ENCODE measurements at regions not wholly inside any gene's neighbourhood (a gene's known extent, or its start where the extent isn't known, plus 50 kb on each side); places are given as distances from the start of the nearest gene placed in this dataset.
A peak's percentile ranks its signal among the peaks of the same experiment; 100 is the strongest.

DNA sequence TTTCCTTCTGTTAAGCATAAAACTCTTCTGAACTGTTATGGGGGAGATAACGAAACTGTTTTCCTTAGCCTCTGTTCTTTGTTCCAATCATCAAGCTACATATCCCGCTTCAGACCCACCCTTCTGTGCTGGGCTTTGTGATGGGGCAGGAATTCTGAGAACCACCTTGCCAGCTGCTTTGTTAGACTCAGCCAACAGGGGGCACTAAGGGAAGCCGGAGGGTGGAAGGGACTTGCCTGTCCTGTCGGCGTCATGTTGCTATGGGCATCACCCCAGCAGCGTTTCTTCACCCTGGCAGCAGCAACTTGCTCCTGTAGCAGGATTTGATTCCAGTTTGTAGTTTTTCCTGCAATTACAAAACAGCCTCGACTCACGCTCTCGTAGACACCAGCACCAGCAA is 169.1 kb downstream of the CAAP1 start:
- TF ChIP-seq CREB1 (IDR thresholded peaks at IDR 0.05; ENCODE audit: low read depth) = no peak
- peak; percentile 46 for TF ChIP-seq RAD21 (IDR thresholded peaks at IDR 0.05; ENCODE audit: low read depth)
- no peak for TF ChIP-seq EGR1 (IDR thresholded peaks at IDR 0.05)
- TF ChIP-seq TAF1 (IDR thresholded peaks at IDR 0.05; ENCODE audit: low read depth) = no peak

DNA sequence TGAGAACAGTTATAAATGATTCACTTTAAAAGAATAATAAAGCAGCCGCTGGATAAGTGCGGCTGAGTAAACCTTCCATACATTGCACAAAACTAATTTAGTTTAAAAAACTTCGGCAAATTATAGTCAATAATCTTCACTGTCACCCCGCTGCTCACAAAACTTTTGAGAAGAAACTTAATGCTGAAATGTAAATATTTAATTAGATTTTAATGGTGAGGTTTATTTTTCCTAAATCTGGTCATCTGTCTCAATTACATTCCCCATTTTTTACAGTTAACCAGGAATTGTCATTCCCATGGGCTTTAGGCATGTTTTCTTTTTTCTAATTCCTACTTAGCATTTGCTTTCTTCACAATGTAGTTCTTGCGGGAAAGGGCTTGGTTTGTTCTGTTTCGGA is 169.8 kb downstream of the CAAP1 start:
- TF ChIP-seq EP300 (IDR thresholded peaks at IDR 0.05; ENCODE audit: borderline replicate concordance) (no peak), CREB1 (IDR thresholded peaks at IDR 0.05; ENCODE audit: low read depth) (no peak), CEBPB (IDR thresholded peaks at IDR 0.05) (no peak), ZBTB7A (IDR thresholded peaks at IDR 0.05; ENCODE audit: low read depth) (no peak), TAF1 (IDR thresholded peaks at IDR 0.05; ENCODE audit: low read depth) (no peak), TEAD4 (IDR thresholded peaks at IDR 0.05) (no peak), TCF12 (IDR thresholded peaks at IDR 0.05; ENCODE audit: low read depth) (no peak), RAD21 (IDR thresholded peaks at IDR 0.05; ENCODE audit: low read depth) (no peak)
- TF ChIP-seq, protein P1, sequence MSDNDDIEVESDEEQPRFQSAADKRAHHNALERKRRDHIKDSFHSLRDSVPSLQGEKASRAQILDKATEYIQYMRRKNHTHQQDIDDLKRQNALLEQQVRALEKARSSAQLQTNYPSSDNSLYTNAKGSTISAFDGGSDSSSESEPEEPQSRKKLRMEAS (IDR thresholded peaks at IDR 0.05) = no peak
- TF ChIP-seq, protein P2, sequence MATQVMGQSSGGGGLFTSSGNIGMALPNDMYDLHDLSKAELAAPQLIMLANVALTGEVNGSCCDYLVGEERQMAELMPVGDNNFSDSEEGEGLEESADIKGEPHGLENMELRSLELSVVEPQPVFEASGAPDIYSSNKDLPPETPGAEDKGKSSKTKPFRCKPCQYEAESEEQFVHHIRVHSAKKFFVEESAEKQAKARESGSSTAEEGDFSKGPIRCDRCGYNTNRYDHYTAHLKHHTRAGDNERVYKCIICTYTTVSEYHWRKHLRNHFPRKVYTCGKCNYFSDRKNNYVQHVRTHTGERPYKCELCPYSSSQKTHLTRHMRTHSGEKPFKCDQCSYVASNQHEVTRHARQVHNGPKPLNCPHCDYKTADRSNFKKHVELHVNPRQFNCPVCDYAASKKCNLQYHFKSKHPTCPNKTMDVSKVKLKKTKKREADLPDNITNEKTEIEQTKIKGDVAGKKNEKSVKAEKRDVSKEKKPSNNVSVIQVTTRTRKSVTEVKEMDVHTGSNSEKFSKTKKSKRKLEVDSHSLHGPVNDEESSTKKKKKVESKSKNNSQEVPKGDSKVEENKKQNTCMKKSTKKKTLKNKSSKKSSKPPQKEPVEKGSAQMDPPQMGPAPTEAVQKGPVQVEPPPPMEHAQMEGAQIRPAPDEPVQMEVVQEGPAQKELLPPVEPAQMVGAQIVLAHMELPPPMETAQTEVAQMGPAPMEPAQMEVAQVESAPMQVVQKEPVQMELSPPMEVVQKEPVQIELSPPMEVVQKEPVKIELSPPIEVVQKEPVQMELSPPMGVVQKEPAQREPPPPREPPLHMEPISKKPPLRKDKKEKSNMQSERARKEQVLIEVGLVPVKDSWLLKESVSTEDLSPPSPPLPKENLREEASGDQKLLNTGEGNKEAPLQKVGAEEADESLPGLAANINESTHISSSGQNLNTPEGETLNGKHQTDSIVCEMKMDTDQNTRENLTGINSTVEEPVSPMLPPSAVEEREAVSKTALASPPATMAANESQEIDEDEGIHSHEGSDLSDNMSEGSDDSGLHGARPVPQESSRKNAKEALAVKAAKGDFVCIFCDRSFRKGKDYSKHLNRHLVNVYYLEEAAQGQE (IDR thresholded peaks at IDR 0.05; ENCODE audit: low read depth) = no peak

DNA sequence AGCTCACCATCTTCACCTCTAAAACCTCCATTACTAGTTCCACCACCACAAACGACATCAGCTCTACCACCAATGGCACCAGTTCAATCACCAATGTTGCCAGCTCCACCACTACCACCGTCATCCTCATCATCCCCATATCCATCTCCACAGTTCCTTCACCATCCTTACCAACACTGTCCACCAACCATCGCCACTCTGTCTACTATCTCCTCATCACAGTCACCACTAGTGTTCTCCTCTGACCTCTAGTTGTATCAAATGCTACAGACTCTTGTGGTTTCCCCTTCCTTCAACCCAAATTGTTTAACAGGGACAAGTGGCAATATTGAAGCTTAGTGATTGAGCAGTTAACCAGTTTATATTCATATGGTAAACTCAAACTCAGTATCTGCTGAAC is 182.6 kb downstream of the CAAP1 start:
- TF ChIP-seq TAF1 (IDR thresholded peaks at IDR 0.05; ENCODE audit: low read depth) (no peak), RAD21 (IDR thresholded peaks at IDR 0.05; ENCODE audit: low read depth) (no peak), CREB1 (IDR thresholded peaks at IDR 0.05; ENCODE audit: low read depth) (no peak)
- TF ChIP-seq, protein P3, sequence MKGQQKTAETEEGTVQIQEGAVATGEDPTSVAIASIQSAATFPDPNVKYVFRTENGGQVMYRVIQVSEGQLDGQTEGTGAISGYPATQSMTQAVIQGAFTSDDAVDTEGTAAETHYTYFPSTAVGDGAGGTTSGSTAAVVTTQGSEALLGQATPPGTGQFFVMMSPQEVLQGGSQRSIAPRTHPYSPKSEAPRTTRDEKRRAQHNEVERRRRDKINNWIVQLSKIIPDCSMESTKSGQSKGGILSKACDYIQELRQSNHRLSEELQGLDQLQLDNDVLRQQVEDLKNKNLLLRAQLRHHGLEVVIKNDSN (IDR thresholded peaks at IDR 0.05) = no peak

DNA sequence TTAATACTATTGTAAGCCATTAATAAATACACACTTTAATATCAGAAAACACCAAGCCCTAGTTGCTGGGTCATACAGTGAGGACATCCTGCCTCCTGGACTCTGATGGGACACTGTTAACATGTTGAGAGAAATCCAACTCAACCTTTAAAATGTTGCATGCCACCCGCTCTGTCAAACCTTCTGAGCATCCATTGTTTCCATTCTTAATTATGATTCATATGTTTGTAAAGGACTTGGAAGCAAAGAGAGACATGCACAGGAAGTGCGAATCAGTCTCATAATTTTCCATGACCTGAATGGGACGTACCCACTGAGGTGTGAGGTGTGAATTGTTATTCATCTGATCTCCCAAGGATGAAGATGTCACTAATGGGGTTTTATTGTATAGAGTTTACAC is 186.4 kb downstream of the CAAP1 start:
- no peak for TF ChIP-seq TAF1 (IDR thresholded peaks at IDR 0.05; ENCODE audit: low read depth)
- no peak for TF ChIP-seq EGR1 (IDR thresholded peaks at IDR 0.05)
- TF ChIP-seq, protein P2 (IDR thresholded peaks at IDR 0.05; ENCODE audit: low read depth) = no peak
- TF ChIP-seq CREB1 (IDR thresholded peaks at IDR 0.05; ENCODE audit: low read depth) = no peak
- TF ChIP-seq EP300 (IDR thresholded peaks at IDR 0.05; ENCODE audit: borderline replicate concordance) = no peak
- TF ChIP-seq, protein P1 (IDR thresholded peaks at IDR 0.05) = no peak
- TF ChIP-seq ZBTB7A (IDR thresholded peaks at IDR 0.05; ENCODE audit: low read depth) = no peak
- TF ChIP-seq, protein P3 (IDR thresholded peaks at IDR 0.05) = no peak
- TF ChIP-seq TCF12 (IDR thresholded peaks at IDR 0.05; ENCODE audit: low read depth) = no peak
- no peak for TF ChIP-seq YY1 (IDR thresholded peaks at IDR 0.05; ENCODE audit: low read depth)
- TF ChIP-seq RAD21 (IDR thresholded peaks at IDR 0.05; ENCODE audit: low read depth) = no peak

DNA sequence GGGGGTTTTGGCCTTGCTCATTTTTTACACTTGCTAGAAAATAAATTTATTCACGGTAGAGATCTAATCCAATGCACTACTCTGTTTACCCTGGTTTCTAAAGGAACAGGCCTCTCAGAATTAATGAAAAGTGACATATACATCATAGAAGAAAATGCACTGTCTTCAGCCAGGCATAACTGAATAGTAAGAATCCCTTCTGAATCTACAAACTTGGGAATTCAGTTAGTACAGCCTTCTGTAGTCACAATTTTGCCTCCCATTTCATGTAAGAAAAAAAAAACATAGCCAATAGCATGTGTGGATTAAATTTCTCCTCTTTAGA is 197.3 kb downstream of the CAAP1 start:
- TF ChIP-seq CEBPB (IDR thresholded peaks at IDR 0.05) = no peak

DNA sequence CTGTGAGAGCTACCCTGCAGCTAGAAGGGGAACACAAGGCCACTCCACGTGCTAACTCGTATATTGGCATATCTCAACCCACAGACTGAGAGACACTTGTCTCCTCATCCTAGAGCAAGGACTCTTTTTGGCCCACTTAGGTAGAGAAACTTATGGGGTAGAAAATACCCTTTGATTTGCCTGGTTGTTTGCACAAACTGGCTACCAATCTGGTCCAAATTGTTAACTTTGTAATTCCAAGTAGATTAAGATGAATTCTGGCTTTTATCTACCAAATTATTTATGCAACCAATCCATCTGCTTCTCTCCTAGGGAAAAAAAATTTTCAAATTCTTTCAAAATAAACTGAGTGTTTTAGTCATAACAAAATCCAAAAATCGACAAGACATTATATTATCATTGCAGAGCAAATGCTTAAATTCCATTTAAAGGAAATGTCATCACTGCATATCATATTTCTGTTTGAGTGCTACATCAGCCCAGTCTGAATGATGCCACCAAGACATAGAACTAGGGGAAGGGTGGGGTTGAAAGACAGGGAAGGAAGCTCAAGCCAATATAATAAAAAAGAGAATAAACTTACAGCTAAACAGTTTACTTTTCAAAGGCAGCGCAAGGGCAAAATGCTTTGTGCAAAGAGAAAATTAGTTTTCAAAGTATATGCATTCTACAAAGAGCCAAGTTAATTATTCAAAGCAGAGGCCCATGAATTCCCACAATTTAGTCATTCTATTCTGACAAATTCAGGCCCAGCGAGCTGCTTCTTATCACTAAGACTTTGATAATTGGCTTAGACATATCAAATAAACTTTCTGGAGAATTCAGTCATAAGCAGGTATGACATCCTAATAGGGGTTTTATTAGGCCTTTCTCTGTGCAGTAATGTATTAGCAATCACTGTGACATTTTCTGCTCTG is 198.0 kb downstream of the CAAP1 start:
- TF ChIP-seq, protein P2 (IDR thresholded peaks at IDR 0.05; ENCODE audit: low read depth) = no peak
- TF ChIP-seq EP300 (IDR thresholded peaks at IDR 0.05; ENCODE audit: borderline replicate concordance) = no peak
- TF ChIP-seq, protein P1 (IDR thresholded peaks at IDR 0.05) = no peak

All from Ishikawa (cell line).